Calu3 (cell line): ENCODE measurements at regions not wholly inside any gene's neighbourhood (a gene's known extent, or its start where the extent isn't known, plus 50 kb on each side); places are given as distances from the start of the nearest gene placed in this dataset.

Source experiments
- BruUV-seq: library from RNA; stranded (reverse); fragments of 400-500 nt; replicated peaks from 2 replicates; lab custom pipeline; 2021; lab: Mats Ljungman, UMichigan
- CTCF ChIA-PET: fragments of 300-600 bp; sonication (Branson Sonifier 250); formaldehyde crosslinking; loops from one replicate; lab custom pipeline; 2022; ENCODE audit warnings: antibody characterized with exemption; lab: Charles Lee
- DNase-seq: peaks from one replicate; pipeline ENCODE4 v3.0.0; 2022
- H3K27ac Mint-ChIP-seq: one replicate; pipeline ENCODE4 v1.8.0; 2022; ENCODE audit warnings: mixed read lengths; ENCODE audit not compliant: unreplicated experiment
- H3K27me3 Mint-ChIP-seq: one replicate; pipeline ENCODE4 v1.8.0; 2022; ENCODE audit warnings: mixed read lengths; ENCODE audit not compliant: unreplicated experiment
- H3K36me3 Mint-ChIP-seq: one replicate; pipeline ENCODE4 v1.8.0; 2022; ENCODE audit warnings: mild to moderate bottlenecking, moderate library complexity, mixed read lengths; ENCODE audit not compliant: insufficient read depth, unreplicated experiment
- H3K4me1 Mint-ChIP-seq: one replicate; pipeline ENCODE4 v1.8.0; 2022; ENCODE audit warnings: mild to moderate bottlenecking, low read depth, mixed read lengths; ENCODE audit not compliant: unreplicated experiment
- H3K4me3 Mint-ChIP-seq: one replicate; pipeline ENCODE4 v1.8.0; 2022; ENCODE audit warnings: mild to moderate bottlenecking, low read depth, moderate library complexity, mixed read lengths; ENCODE audit not compliant: unreplicated experiment
- H3K9me3 Mint-ChIP-seq: one replicate; pipeline ENCODE4 v1.8.0; 2022; ENCODE audit warnings: low read depth, mixed read lengths; ENCODE audit not compliant: unreplicated experiment
- CTCF ChIP-seq: fragments of 200-600 bp; IDR thresholded peaks from one replicate; pipeline ENCODE4 v1.8.0; 2022; ENCODE audit warnings: antibody characterized with exemption; ENCODE audit not compliant: unreplicated experiment
- intact Hi-C: fragments of 100-400 bp; cut with micrococcal nuclease; formaldehyde crosslinking; loops from one replicate; pipeline ENCODE4 v1.10.0; 2022; ENCODE audit not compliant: unreplicated experiment

- no peak for DNase-seq
- Mint-ChIP-seq H3K4me3 (no peak overlapping the region), H3K4me1 (no peaks in the 10 kb centered on the region), H3K9me3 (no peaks in the 10 kb centered on the region), H3K27ac (no peak overlapping the region), H3K27me3 (peaks cover 14% of the 10 kb centered on the region), H3K36me3 (no peaks in the 10 kb centered on the region)
- no TSS peak for BruUV-seq
- CTCF ChIA-PET = no interaction called here
- intact Hi-C loops = no loop called here
- no peak for TF ChIP-seq CTCF
Observed at GRCh38 chrX:78496483-78496882, 162.6 kb downstream of the RTL3 start.

- H3K9me3 Mint-ChIP-seq = peaks cover 2% of the 10 kb centered on the region
- CTCF ChIA-PET = no interaction called here
- BruUV-seq = no TSS peak
- no peaks in the 10 kb centered on the region for H3K36me3 Mint-ChIP-seq
- intact Hi-C loops = no loop called here
- no peak overlapping the region for H3K4me3 Mint-ChIP-seq
- H3K27me3 Mint-ChIP-seq = peaks cover 14% of the 10 kb centered on the region
- H3K4me1 Mint-ChIP-seq = no peaks in the 10 kb centered on the region
- H3K27ac Mint-ChIP-seq = no peak overlapping the region
- TF ChIP-seq CTCF = no peak
- no peak for DNase-seq
Observed at GRCh38 chrX:78493180-78493579, 165.8 kb upstream of the CYSLTR1 start.

GRCh38 chrX:78476701-78477100 is 149.3 kb upstream of the CYSLTR1 start:
- intact Hi-C loops = no loop called here
- no peak for TF ChIP-seq CTCF
- no TSS peak for BruUV-seq

GRCh38 chrX:78456909-78457308 is 129.5 kb upstream of the CYSLTR1 start:
- TF ChIP-seq CTCF = no peak
- CTCF ChIA-PET = no interaction called here

More at GRCh38 chrX:78476701-78477100, 149.3 kb upstream of the CYSLTR1 start:
- no peak overlapping the region for H3K4me3 Mint-ChIP-seq
- no peaks in the 10 kb centered on the region for H3K9me3 Mint-ChIP-seq
- no peak for DNase-seq
- H3K27ac Mint-ChIP-seq = no peak overlapping the region
- no peaks in the 10 kb centered on the region for H3K27me3 Mint-ChIP-seq
- CTCF ChIA-PET = no interaction called here
- no peaks in the 10 kb centered on the region for H3K36me3 Mint-ChIP-seq
- no peaks in the 10 kb centered on the region for H3K4me1 Mint-ChIP-seq

GRCh38 chrX:78455901-78456300 is 128.5 kb upstream of the CYSLTR1 start:
- no peaks in the 10 kb centered on the region for H3K9me3 Mint-ChIP-seq
- no TSS peak for BruUV-seq
- DNase-seq = no peak

More at GRCh38 chrX:78456909-78457308, 129.5 kb upstream of the CYSLTR1 start:
- DNase-seq = no peak
- intact Hi-C loops = no loop called here
- Mint-ChIP-seq H3K4me1 (no peaks in the 10 kb centered on the region), H3K27ac (no peak overlapping the region), H3K9me3 (no peaks in the 10 kb centered on the region), H3K36me3 (no peaks in the 10 kb centered on the region), H3K4me3 (no peak overlapping the region), H3K27me3 (no peaks in the 10 kb centered on the region)
- BruUV-seq = no TSS peak

More at GRCh38 chrX:78455901-78456300, 128.5 kb upstream of the CYSLTR1 start:
- intact Hi-C loops = no loop called here
- no peak for TF ChIP-seq CTCF
- Mint-ChIP-seq H3K27me3 (no peaks in the 10 kb centered on the region), H3K36me3 (no peaks in the 10 kb centered on the region), H3K27ac (no peak overlapping the region), H3K4me1 (no peaks in the 10 kb centered on the region), H3K4me3 (no peak overlapping the region)
- CTCF ChIA-PET = no interaction called here
